Spinal cord (tissue), 9 donors: ENCODE measurements at regions not wholly inside any gene's neighbourhood (a gene's known extent, or its start where the extent isn't known, plus 50 kb on each side); places are given as distances from the start of the nearest gene placed in this dataset.

Experiments used
- DNase-seq, 6 donors: peaks; one replicate each; pipeline versions ENCODE4 v3.0.0 to v3.0.0-alpha.2; 2013 to 2015; ENCODE audit warnings: low spot score in 6 of 6, low read depth in 4 of 6
- H3K27ac ChIP-seq: one replicate; pipeline ENCODE4 v1.5.1; 2013; ENCODE audit warnings: low read depth, low read length, control low read depth
- H3K27me3 ChIP-seq: one replicate; pipeline ENCODE4 v1.6.1; 2013; ENCODE audit warnings: low read length; ENCODE audit not compliant: control insufficient read depth, insufficient read depth
- H3K36me3 ChIP-seq: one replicate; pipeline ENCODE4 v1.6.1; 2013; ENCODE audit warnings: low read length; ENCODE audit not compliant: control insufficient read depth, insufficient read depth
- H3K4me1 ChIP-seq: one replicate; pipeline ENCODE4 v1.6.1; 2013; ENCODE audit warnings: low read length; ENCODE audit not compliant: control insufficient read depth, insufficient read depth
- H3K4me3 ChIP-seq: one replicate; pipeline ENCODE4 v1.5.1; 2013; ENCODE audit warnings: low read depth, low read length, control low read depth
- H3K9me3 ChIP-seq: one replicate; pipeline ENCODE4 v1.6.1; 2013; ENCODE audit warnings: low read length; ENCODE audit not compliant: control insufficient read depth, insufficient read depth
- WGBS: methylation state at CpG from one replicate; pipeline ENCODE4 v1.1.5; 2013; ENCODE audit warnings: missing lambda C conversion rate; ENCODE audit not compliant: insufficient coverage; 5-methylcytosine and 5-hydroxymethylcytosine counted together
- donor health status: healthy.

- 75% methylated on average over 1 of the region's 2 CpGs for WGBS
- no peaks in the 10 kb centered on the region for H3K27me3 ChIP-seq
- no peaks in the 10 kb centered on the region for H3K4me1 ChIP-seq
- H3K36me3 ChIP-seq = no peaks in the 10 kb centered on the region
- H3K27ac ChIP-seq = no peak overlapping the region
- H3K4me3 ChIP-seq = no peak overlapping the region
- no peaks in the 10 kb centered on the region for H3K9me3 ChIP-seq
- no peak for DNase-seq
Observed at GRCh38 chr1:187313115-187313514, 484.4 kb downstream of the PLA2G4A start.

- Histone ChIP-seq H3K9me3 (no peaks in the 10 kb centered on the region), H3K36me3 (no peaks in the 10 kb centered on the region), H3K27ac (no peak overlapping the region), H3K27me3 (no peaks in the 10 kb centered on the region), H3K4me1 (no peaks in the 10 kb centered on the region), H3K4me3 (no peak overlapping the region)
- no CpG with 5 or more reads among the region's 1 CpG for WGBS
- no peak for DNase-seq
Observed at GRCh38 chr1:187326557-187326956, 497.8 kb downstream of the PLA2G4A start.

- Histone ChIP-seq H3K27ac (no peak overlapping the region), H3K4me1 (no peaks in the 10 kb centered on the region), H3K4me3 (no peak overlapping the region), H3K27me3 (no peaks in the 10 kb centered on the region), H3K36me3 (no peaks in the 10 kb centered on the region), H3K9me3 (no peaks in the 10 kb centered on the region)
- DNase-seq = peak in 2 of 6 donors; percentile 2 to 65
- WGBS = no CpG with 5 or more reads among the region's 2 CpGs
Observed at GRCh38 chr1:187336441-187337168, 507.9 kb downstream of the PLA2G4A start.

- no peaks in the 10 kb centered on the region for H3K4me1 ChIP-seq
- H3K27me3 ChIP-seq = no peaks in the 10 kb centered on the region
- DNase-seq = no peak
- no peak overlapping the region for H3K27ac ChIP-seq
- H3K9me3 ChIP-seq = no peaks in the 10 kb centered on the region
- no peaks in the 10 kb centered on the region for H3K36me3 ChIP-seq
- no peak overlapping the region for H3K4me3 ChIP-seq
Observed at GRCh38 chr1:187338762-187339412, 510.1 kb downstream of the PLA2G4A start.

GRCh38 chr1:187342495-187342894 lies 513.7 kb downstream of the PLA2G4A start:
- H3K9me3 ChIP-seq = no peaks in the 10 kb centered on the region
- no peaks in the 10 kb centered on the region for H3K27me3 ChIP-seq
- no peak overlapping the region for H3K4me3 ChIP-seq
- WGBS = no CpG with 5 or more reads among the region's 5 CpGs
- no peak overlapping the region for H3K27ac ChIP-seq
- no peak for DNase-seq
- H3K36me3 ChIP-seq = no peaks in the 10 kb centered on the region
- no peaks in the 10 kb centered on the region for H3K4me1 ChIP-seq

- H3K4me1 ChIP-seq = no peaks in the 10 kb centered on the region
- no peak for DNase-seq
- H3K4me3 ChIP-seq = no peak overlapping the region
- H3K27ac ChIP-seq = no peak overlapping the region
- H3K9me3 ChIP-seq = no peaks in the 10 kb centered on the region
- H3K27me3 ChIP-seq = no peaks in the 10 kb centered on the region
- H3K36me3 ChIP-seq = no peaks in the 10 kb centered on the region
- WGBS = no CpG with 5 or more reads among the region's 7 CpGs
Observed at GRCh38 chr1:187374082-187374481, 545.3 kb downstream of the PLA2G4A start.

GRCh38 chr1:187374742-187375141 lies 546.0 kb downstream of the PLA2G4A start:
- H3K4me1 ChIP-seq = no peaks in the 10 kb centered on the region
- H3K9me3 ChIP-seq = no peaks in the 10 kb centered on the region
- no peak overlapping the region for H3K27ac ChIP-seq
- no peaks in the 10 kb centered on the region for H3K27me3 ChIP-seq
- no peaks in the 10 kb centered on the region for H3K36me3 ChIP-seq
- H3K4me3 ChIP-seq = no peak overlapping the region
- 91% methylated on average over 1 of the region's 1 CpG for WGBS
- DNase-seq = no peak

GRCh38 chr1:187383366-187383765 lies 554.6 kb downstream of the PLA2G4A start:
- Histone ChIP-seq H3K36me3 (no peaks in the 10 kb centered on the region), H3K27ac (no peak overlapping the region), H3K4me1 (no peaks in the 10 kb centered on the region), H3K9me3 (no peaks in the 10 kb centered on the region), H3K4me3 (no peak overlapping the region), H3K27me3 (no peaks in the 10 kb centered on the region)
- 88% methylated on average over 1 of the region's 3 CpGs for WGBS
- no peak for DNase-seq

GRCh38 chr1:187384504-187384903 lies 555.8 kb downstream of the PLA2G4A start:
- whole genome bisulfite sequencing = 70% methylated on average over 2 of the region's 2 CpGs

GRCh38 chr1:187390215-187390818 lies 561.6 kb downstream of the PLA2G4A start:
- H3K9me3 ChIP-seq = no peaks in the 10 kb centered on the region
- H3K27ac ChIP-seq = no peak overlapping the region
- H3K4me1 ChIP-seq = no peaks in the 10 kb centered on the region
- DNase-seq = peak in 1 of 6 donors; percentile 71
- H3K36me3 ChIP-seq = no peaks in the 10 kb centered on the region
- H3K4me3 ChIP-seq = no peak overlapping the region
- no peaks in the 10 kb centered on the region for H3K27me3 ChIP-seq
- 40% methylated on average over 2 of the region's 3 CpGs for WGBS

More at GRCh38 chr1:187384504-187384903, 555.8 kb downstream of the PLA2G4A start:
- H3K9me3 ChIP-seq = no peaks in the 10 kb centered on the region
- DNase-seq = no peak
- H3K27me3 ChIP-seq = no peaks in the 10 kb centered on the region
- H3K27ac ChIP-seq = no peak overlapping the region
- no peaks in the 10 kb centered on the region for H3K4me1 ChIP-seq
- H3K36me3 ChIP-seq = no peaks in the 10 kb centered on the region
- H3K4me3 ChIP-seq = no peak overlapping the region
